GM12892 (cell line): ENCODE measurements at regions not wholly inside any gene's neighbourhood (a gene's known extent, or its start where the extent isn't known, plus 50 kb on each side); places are given as distances from the start of the nearest gene placed in this dataset.

Experiments used
- POLR2A ChIP-seq: IDR thresholded peaks from 2 replicates; pipeline ENCODE4 v1.6.1; 2011; ENCODE audit warnings: low read depth, low read length, control low read depth
- POLR2AphosphoS5 ChIP-seq: IDR thresholded peaks from 2 replicates; pipeline ENCODE4 v1.6.1; 2011; ENCODE audit warnings: low read depth, low read length, control low read depth
- TAF1 ChIP-seq: IDR thresholded peaks from 2 replicates; pipeline ENCODE4 v1.6.1; 2011; ENCODE audit warnings: low read depth, mild to moderate bottlenecking, control low read depth, low read length, borderline replicate concordance

GRCh38 chr11:69400771-69401590, 80.5 kb upstream of the LINC01488 start:
- TF ChIP-seq POLR2A (no peak), POLR2AphosphoS5 (no peak), TAF1 (no peak)
